Stomach (tissue), 8 donors: ENCODE measurements at regions not wholly inside any gene's neighbourhood (a gene's known extent, or its start where the extent isn't known, plus 50 kb on each side); places are given as distances from the start of the nearest gene placed in this dataset.

Experiments
- DNase-seq, 2 donors: peaks; one replicate each; pipeline versions ENCODE4 v3.0.0 to v3.0.0-alpha.2; 2013 to 2019
- H3K27ac ChIP-seq, 5 donors: fragments of 200-600 bp in 4 of 5; sonication (generic) in 4 of 5; one replicate each; pipeline ENCODE4 v1.5.1; 2013 to 2019; ENCODE audit warnings: mild to moderate bottlenecking in 1 of 5, moderate library complexity in 1 of 5
- H3K27me3 ChIP-seq, 3 donors: fragments of 200-600 bp; sonication (generic); one replicate each; pipeline ENCODE4 v1.5.1; 2017 to 2019; ENCODE audit warnings: mixed run types in 1 of 3
- H3K36me3 ChIP-seq, 4 donors: fragments of 200-600 bp; sonication (generic); 1 replicate in 3 of 4; 2 replicates in 1 of 4; pipeline ENCODE4 v1.5.1; 2016 to 2019
- H3K4me1 ChIP-seq, 4 donors: fragments of 200-600 bp; sonication (generic); one replicate each; pipeline ENCODE4 v1.5.1; 2016 to 2019
- H3K4me3 ChIP-seq, 4 donors: fragments of 200-600 bp; sonication (generic) in 3 of 4; one replicate each; pipeline ENCODE4 v1.5.1; 2016 to 2019; ENCODE audit warnings: mild to moderate bottlenecking in 1 of 4
- H3K9me3 ChIP-seq, 4 donors: fragments of 200-600 bp; sonication (generic); one replicate each; pipeline ENCODE4 v1.5.1; 2016 to 2019
- EP300 ChIP-seq: sonication (generic); formaldehyde crosslinking; IDR thresholded peaks from one replicate; pipeline ENCODE4 v1.6.1; 2017; ENCODE audit warnings: antibody characterized with exemption
- POLR2A ChIP-seq, 4 donors: fragments of 450-650 bp; IDR thresholded peaks; one replicate each; pipeline ENCODE4 v1.6.1; 2016; ENCODE audit warnings: antibody characterized with exemption in 4 of 4, control low read depth in 2 of 4, mild to moderate bottlenecking in 1 of 4, moderate library complexity in 1 of 4
- POLR2AphosphoS5 ChIP-seq, 3 donors: sonication (generic); formaldehyde crosslinking; IDR thresholded peaks; one replicate each; pipeline ENCODE4 v1.6.1; 2016; ENCODE audit warnings: antibody characterized with exemption in 3 of 3
- WGBS, 5 donors: extraction: QIAGEN DNeasy Blood & Tissue Kit in 3 of 5; methylation state at CpG; one replicate each; pipeline versions ENCODE4 v1.1.5 to v1.1.7; 2013 to 2018; 5-methylcytosine and 5-hydroxymethylcytosine counted together
- intact Hi-C: fragments of 100-400 bp; cut with DNase I; formaldehyde crosslinking; loops from one replicate; pipeline ENCODE4 v1.15.1; 2023; ENCODE audit warnings: low total_unique reads
- TF ChIP-seq, protein P1 (sequence below), 7 experiments: fragments of 450-650 bp in 4 of 7; fragments of 200-600 bp in 3 of 7; sonication (generic) in 3 of 7; IDR thresholded peaks; one replicate each; pipeline ENCODE4 v1.5.1; 2016 to 2019; ENCODE audit warnings: antibody characterized with exemption in 7 of 7, control low read depth in 2 of 7, mild to moderate bottlenecking in 1 of 7
- donor health status: healthy with polysubstance abuse.
- donor health status: Bipolar disorder and iron deficiency.
- donor health status: healthy.

- Histone ChIP-seq H3K9me3 (no peaks in the 10 kb centered on the region), H3K27me3 (no peaks in the 10 kb centered on the region), H3K27ac (no peak overlapping the region), H3K4me1 (no peaks in the 10 kb centered on the region), H3K36me3 (no peaks in the 10 kb centered on the region), H3K4me3 (no peak overlapping the region)
- 70 to 73% (median 71%) methylated on average over 5 of the region's 5 CpGs for WGBS, 5 donors
- intact Hi-C loops, result no loop called here
- TF ChIP-seq POLR2AphosphoS5 (IDR thresholded peaks at IDR 0.05), result no peak
- no peak for TF ChIP-seq POLR2A (IDR thresholded peaks at IDR 0.05)
- TF ChIP-seq, protein P1, sequence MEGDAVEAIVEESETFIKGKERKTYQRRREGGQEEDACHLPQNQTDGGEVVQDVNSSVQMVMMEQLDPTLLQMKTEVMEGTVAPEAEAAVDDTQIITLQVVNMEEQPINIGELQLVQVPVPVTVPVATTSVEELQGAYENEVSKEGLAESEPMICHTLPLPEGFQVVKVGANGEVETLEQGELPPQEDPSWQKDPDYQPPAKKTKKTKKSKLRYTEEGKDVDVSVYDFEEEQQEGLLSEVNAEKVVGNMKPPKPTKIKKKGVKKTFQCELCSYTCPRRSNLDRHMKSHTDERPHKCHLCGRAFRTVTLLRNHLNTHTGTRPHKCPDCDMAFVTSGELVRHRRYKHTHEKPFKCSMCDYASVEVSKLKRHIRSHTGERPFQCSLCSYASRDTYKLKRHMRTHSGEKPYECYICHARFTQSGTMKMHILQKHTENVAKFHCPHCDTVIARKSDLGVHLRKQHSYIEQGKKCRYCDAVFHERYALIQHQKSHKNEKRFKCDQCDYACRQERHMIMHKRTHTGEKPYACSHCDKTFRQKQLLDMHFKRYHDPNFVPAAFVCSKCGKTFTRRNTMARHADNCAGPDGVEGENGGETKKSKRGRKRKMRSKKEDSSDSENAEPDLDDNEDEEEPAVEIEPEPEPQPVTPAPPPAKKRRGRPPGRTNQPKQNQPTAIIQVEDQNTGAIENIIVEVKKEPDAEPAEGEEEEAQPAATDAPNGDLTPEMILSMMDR (IDR thresholded peaks at IDR 0.05), result no peak
- no peak for TF ChIP-seq EP300
- no peak for DNase-seq
Observed at GRCh38 chr1:59122527-59122926, 174.4 kb upstream of the FGGY start.

GRCh38 chr1:59123081-59123681 is 173.7 kb upstream of the FGGY start:
- intact Hi-C loops, result no loop called here
- TF ChIP-seq EP300 (no peak), POLR2A (IDR thresholded peaks at IDR 0.05) (no peak), POLR2AphosphoS5 (IDR thresholded peaks at IDR 0.05) (no peak)
- TF ChIP-seq, protein P1 (IDR thresholded peaks at IDR 0.05), result no peak

DNA sequence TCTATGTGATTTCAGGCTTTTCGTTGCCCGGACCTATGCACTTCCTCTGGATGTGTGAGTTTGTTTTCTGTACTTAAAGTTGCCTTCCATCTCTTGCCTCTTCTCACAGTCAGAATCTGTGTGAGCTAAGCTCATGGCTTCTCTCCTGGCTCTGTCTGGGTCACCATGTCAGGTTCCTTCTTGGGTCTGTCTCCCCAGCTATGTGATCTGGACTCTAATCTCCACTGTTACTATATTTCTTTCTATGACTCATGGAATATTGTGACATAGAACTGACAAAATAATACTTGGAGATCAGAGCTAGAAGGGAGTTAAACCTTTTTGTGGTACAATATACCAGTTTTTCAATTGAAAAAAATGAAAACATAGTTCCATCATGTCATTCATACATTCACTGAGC is 172.7 kb upstream of the FGGY start:
- no peak for DNase-seq
- Histone ChIP-seq H3K4me3 (no peak overlapping the region), H3K27me3 (no peaks in the 10 kb centered on the region), H3K4me1 (no peaks in the 10 kb centered on the region), H3K9me3 (no peaks in the 10 kb centered on the region), H3K36me3 (no peaks in the 10 kb centered on the region), H3K27ac (no peak overlapping the region)
- TF ChIP-seq EP300 (no peak), POLR2A (IDR thresholded peaks at IDR 0.05) (no peak), POLR2AphosphoS5 (IDR thresholded peaks at IDR 0.05) (no peak)
- TF ChIP-seq, protein P1 (IDR thresholded peaks at IDR 0.05), result no peak
- WGBS, 5 donors, result 95 to 98% (median 97%) methylated on average over 2 of the region's 2 CpGs
- intact Hi-C loops, result no loop called here

More at GRCh38 chr1:59123081-59123681, 173.7 kb upstream of the FGGY start:
- no peaks in the 10 kb centered on the region for H3K4me1 ChIP-seq
- DNase-seq, result no peak
- WGBS, 5 donors, result 90 to 95% (median 94%) methylated on average over 2 of the region's 2 CpGs
- H3K9me3 ChIP-seq, result no peaks in the 10 kb centered on the region
- H3K27me3 ChIP-seq, result no peaks in the 10 kb centered on the region
- H3K36me3 ChIP-seq, result no peaks in the 10 kb centered on the region
- H3K27ac ChIP-seq, result no peak overlapping the region
- no peak overlapping the region for H3K4me3 ChIP-seq

DNA sequence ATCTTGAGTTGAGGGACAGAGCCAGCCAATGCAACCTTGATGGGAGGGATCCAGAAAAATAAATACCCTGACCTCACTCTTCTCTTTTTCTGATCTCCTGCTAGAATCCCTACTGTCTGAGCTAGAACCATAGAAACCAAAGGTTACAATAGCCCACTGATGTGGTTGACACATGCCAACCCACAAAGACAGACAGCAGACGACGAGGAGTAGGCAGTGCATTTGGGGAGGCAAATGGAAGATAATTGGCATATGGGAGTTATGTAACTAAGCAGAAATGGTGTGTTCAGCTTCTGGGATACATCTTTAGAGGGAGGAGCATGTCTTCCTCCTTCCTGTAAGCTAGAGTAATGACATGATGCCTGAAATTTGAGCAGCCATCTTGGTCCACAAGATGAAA is 171.7 kb upstream of the FGGY start:
- H3K27ac ChIP-seq, result no peak overlapping the region
- H3K9me3 ChIP-seq, result no peaks in the 10 kb centered on the region
- intact Hi-C loops, result no loop called here
- DNase-seq, result no peak
- WGBS, 5 donors, result 86 to 100% (median 97%) methylated on average over 2 of the region's 2 CpGs
- no peaks in the 10 kb centered on the region for H3K4me1 ChIP-seq
- H3K4me3 ChIP-seq, result no peak overlapping the region
- no peak for TF ChIP-seq EP300
- H3K27me3 ChIP-seq, result no peaks in the 10 kb centered on the region
- no peaks in the 10 kb centered on the region for H3K36me3 ChIP-seq

DNA sequence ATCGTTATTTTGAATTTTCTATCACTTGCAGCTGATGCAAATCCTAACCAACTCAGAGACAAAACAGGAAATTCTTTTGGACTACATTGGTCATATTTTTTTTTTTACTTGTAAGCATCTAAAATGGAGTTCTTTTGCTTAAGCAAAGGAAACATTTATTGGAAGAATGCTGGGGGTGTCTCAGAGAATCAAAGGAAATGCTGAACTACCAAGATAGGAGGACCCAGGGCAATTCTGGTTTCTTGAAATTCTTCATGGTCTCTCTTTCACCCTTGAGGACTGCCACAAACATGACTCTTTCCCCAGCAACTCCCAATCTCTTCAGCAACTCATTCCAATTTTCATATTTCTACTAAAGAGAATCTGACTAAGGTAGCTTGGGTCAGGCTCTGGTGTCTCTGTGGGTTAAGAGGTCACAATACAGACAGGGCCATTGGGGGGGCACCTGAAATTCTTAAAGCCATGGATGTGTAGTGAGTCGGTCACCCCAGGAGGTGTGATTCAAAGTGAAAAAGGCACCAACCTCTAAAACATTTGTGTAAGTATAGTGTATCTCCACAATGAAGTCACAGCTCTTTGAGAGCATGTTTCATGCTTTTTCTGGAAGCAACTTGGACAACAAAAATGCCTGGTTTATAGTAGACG is 171.1 kb upstream of the FGGY start:
- Histone ChIP-seq H3K9me3 (no peaks in the 10 kb centered on the region), H3K27ac (no peak overlapping the region), H3K36me3 (no peaks in the 10 kb centered on the region), H3K4me3 (no peak overlapping the region), H3K27me3 (no peaks in the 10 kb centered on the region), H3K4me1 (no peaks in the 10 kb centered on the region)
- DNase-seq, result no peak
- 83 to 92% (median 90%) methylated on average over 3 of the region's 3 CpGs for WGBS, 5 donors
- intact Hi-C loops, result no loop called here
- TF ChIP-seq POLR2A (IDR thresholded peaks at IDR 0.05) (no peak), EP300 (no peak), POLR2AphosphoS5 (IDR thresholded peaks at IDR 0.05) (no peak)
- TF ChIP-seq, protein P1 (IDR thresholded peaks at IDR 0.05), result no peak
